HEK293T (cell line): ENCODE measurements at regions not wholly inside any gene's neighbourhood (a gene's known extent, or its start where the extent isn't known, plus 50 kb on each side); places are given as distances from the start of the nearest gene placed in this dataset.

Source experiments
- CTBP1 ChIP-seq: fragments of 450-650 bp; IDR thresholded peaks from 2 replicates; pipeline ENCODE4 v1.6.1; 2016; ENCODE audit warnings: borderline replicate concordance
- ELF4 ChIP-seq: fragments of 450-650 bp; IDR thresholded peaks from 2 replicates; pipeline ENCODE4 v1.6.1; 2017; ENCODE audit warnings: antibody characterized with exemption
- FOXA1 ChIP-seq: fragments of 450-650 bp; IDR thresholded peaks from 2 replicates; pipeline ENCODE4 v1.6.1; 2016; ENCODE audit warnings: mild to moderate bottlenecking
- FOXM1 ChIP-seq: fragments of 450-650 bp; IDR thresholded peaks from 2 replicates; pipeline ENCODE4 v1.6.1; 2017; ENCODE audit warnings: mild to moderate bottlenecking, borderline replicate concordance
- LEF1 ChIP-seq: fragments of 450-650 bp; IDR thresholded peaks from 2 replicates; pipeline ENCODE4 v1.6.1; 2017; ENCODE audit warnings: mild to moderate bottlenecking, borderline replicate concordance
- NFRKB ChIP-seq: fragments of 450-650 bp; IDR thresholded peaks from 2 replicates; pipeline ENCODE4 v1.6.1; 2016; ENCODE audit warnings: mild to moderate bottlenecking, moderate library complexity
- SUZ12 ChIP-seq: fragments of 450-650 bp; IDR thresholded peaks from 2 replicates; pipeline ENCODE4 v1.6.1; 2016; ENCODE audit warnings: mild to moderate bottlenecking
- TARDBP ChIP-seq: fragments of 450-650 bp; IDR thresholded peaks from 2 replicates; pipeline ENCODE4 v1.6.1; 2016
- ZNF384 ChIP-seq: fragments of 450-650 bp; IDR thresholded peaks from 2 replicates; pipeline ENCODE4 v1.6.1; 2016

DNA sequence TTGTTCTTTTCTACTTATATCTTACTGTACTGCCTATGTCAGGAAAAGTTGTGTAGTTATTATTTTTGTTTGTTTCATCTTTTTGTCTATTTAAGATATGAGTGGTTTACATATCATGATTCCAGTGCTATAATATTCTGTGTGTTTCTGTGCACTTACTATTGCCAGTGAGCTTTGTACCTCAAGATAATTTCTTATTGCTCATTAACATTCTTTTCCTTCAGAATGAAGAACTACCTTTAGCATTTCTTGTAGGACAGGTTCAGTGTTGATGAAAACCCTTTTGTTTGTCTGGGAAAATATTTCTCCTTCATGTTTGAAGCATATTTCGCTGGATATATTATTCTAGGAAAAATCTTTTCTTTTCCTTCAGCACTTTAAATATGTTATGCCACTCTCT is 452.7 kb upstream of the FAT3 start:
- TF ChIP-seq SUZ12 (no peak), CTBP1 (no peak), ELF4 (no peak), FOXA1 (no peak), NFRKB (no peak), TARDBP (no peak), LEF1 (no peak), ZNF384 (no peak), FOXM1 (no peak)
